GM12892 (cell line): ENCODE measurements at regions not wholly inside any gene's neighbourhood (a gene's known extent, or its start where the extent isn't known, plus 50 kb on each side); places are given as distances from the start of the nearest gene placed in this dataset.

Source experiments
- DNase-seq: peaks from one replicate; pipeline ENCODE4 v3.0.0; 2011; ENCODE audit not compliant: insufficient read length
- FAIRE-seq: peaks from 2 replicates; lab custom pipeline; 2011; peaks lifted over from hg19 to GRCh38; lab: Jason Lieb, UNC
- POLR2A ChIP-seq: IDR thresholded peaks from 2 replicates; pipeline ENCODE4 v1.6.1; 2011; ENCODE audit warnings: low read depth, low read length, control low read depth
- POLR2AphosphoS5 ChIP-seq: IDR thresholded peaks from 2 replicates; pipeline ENCODE4 v1.6.1; 2011; ENCODE audit warnings: low read depth, low read length, control low read depth
- TAF1 ChIP-seq: IDR thresholded peaks from 2 replicates; pipeline ENCODE4 v1.6.1; 2011; ENCODE audit warnings: low read depth, mild to moderate bottlenecking, control low read depth, low read length, borderline replicate concordance

DNA sequence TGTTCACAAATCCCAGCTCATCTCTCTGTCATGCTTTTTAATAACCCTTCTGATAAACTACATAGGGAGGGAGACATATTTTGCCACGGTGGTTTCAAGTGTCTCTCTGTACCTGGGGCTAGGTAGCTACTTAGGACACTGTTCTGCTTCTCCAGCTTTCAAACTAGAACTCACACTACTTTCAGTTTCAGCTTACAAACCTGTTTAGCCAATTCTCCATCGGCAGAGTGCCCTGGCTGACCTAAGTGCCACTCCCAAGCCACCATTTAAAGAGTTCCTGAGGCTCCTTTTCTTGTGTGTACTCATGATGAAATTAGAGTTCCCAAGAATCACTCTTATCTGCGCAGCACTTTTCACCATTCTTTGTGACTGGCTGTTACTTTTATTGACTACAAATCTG lies 899.2 kb downstream of the FAT4 start:
- DNase-seq: no peak
- no peak for FAIRE-seq
- TF ChIP-seq POLR2A (no peak), POLR2AphosphoS5 (no peak), TAF1 (no peak)

- no peak for DNase-seq
- no peak for TF ChIP-seq TAF1
- no peak for TF ChIP-seq POLR2AphosphoS5
- TF ChIP-seq POLR2A: no peak
- no peak for FAIRE-seq
These were observed 901.0 kb downstream of the FAT4 start for GRCh38 chr4:126215759-126216158.

DNA sequence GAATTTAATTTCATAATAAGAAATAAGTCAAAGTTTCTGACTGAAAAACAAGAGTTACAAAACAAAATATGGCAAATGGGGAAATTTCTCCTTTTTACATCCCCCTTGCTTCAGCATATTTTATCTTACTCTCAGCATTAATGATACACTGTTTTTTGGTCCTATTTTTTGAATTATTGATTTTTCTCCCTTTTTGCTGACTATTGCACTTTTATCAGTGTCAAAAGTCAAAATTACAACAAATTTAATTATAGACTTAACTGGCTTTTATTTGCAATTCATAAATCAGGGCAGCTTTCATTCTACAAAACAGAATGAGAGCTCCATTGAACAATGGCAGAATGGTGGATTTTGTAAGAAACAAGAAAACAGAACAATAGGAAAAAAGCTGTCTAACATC lies 901.9 kb downstream of the FAT4 start:
- no peak for TF ChIP-seq POLR2AphosphoS5
- no peak for TF ChIP-seq TAF1
- no peak for TF ChIP-seq POLR2A
- FAIRE-seq: no peak
- DNase-seq: no peak

DNA sequence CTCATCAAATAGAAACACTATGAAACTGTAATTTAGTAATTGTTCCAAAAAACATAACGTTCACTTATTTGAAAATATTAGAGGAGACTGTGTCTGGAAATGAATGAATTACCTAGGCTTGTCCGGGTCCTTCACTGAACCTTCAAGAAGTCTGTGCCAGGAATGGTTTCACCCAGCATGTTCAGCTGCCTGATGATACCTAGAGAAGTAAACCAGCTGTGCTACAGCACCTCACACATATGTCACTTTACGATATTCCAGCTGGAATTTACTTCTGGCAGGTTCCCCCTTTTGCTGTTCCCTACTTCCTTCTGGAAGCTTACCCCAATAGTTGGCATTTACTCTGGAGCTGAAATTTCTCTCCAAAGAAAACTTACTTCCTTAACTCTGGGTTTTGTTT lies 906.5 kb downstream of the FAT4 start:
- DNase-seq: no peak
- TF ChIP-seq POLR2A (no peak), POLR2AphosphoS5 (no peak), TAF1 (no peak)
- no peak for FAIRE-seq

GRCh38 chr4:126221717-126222340 lies 907.1 kb downstream of the FAT4 start:
- FAIRE-seq: no peak
- no peak for DNase-seq
- no peak for TF ChIP-seq POLR2AphosphoS5
- no peak for TF ChIP-seq POLR2A
- TF ChIP-seq TAF1: no peak

GRCh38 chr4:126223784-126224407 lies 909.1 kb downstream of the FAT4 start:
- FAIRE-seq (no peak), DNase-seq (no peak)
- no peak for TF ChIP-seq POLR2A
- TF ChIP-seq TAF1: no peak
- TF ChIP-seq POLR2AphosphoS5: no peak

- TF ChIP-seq POLR2A (no peak), TAF1 (no peak), POLR2AphosphoS5 (no peak)
- FAIRE-seq (no peak), DNase-seq (no peak)
These were observed 912.7 kb downstream of the FAT4 start for GRCh38 chr4:126227428-126227827.

DNA sequence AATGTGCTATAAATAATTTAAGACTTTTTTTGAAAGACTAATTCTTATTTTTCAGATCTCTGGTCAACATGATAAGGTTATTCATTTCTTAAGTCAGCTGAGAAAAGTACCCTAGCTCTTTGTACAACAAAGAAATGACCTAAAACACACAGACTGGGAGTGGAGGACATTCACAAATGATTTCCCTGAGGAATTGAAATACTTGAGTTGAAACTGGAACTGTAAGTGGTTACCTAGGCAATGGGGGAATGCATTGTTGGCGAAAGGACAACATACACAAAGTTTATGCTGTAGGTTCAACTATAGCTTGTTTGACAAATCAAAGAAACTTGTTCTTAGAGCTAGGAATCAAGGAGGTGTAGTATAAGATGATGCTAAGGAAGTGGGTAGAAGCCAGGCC lies 915.5 kb downstream of the FAT4 start:
- FAIRE-seq (no peak), DNase-seq (no peak)
- TF ChIP-seq POLR2AphosphoS5 (no peak), POLR2A (no peak), TAF1 (no peak)

- no peak for FAIRE-seq
- DNase-seq: no peak
- TF ChIP-seq POLR2A (no peak), POLR2AphosphoS5 (no peak), TAF1 (no peak)
These were observed 918.7 kb downstream of the FAT4 start for GRCh38 chr4:126233483-126233882.

DNA sequence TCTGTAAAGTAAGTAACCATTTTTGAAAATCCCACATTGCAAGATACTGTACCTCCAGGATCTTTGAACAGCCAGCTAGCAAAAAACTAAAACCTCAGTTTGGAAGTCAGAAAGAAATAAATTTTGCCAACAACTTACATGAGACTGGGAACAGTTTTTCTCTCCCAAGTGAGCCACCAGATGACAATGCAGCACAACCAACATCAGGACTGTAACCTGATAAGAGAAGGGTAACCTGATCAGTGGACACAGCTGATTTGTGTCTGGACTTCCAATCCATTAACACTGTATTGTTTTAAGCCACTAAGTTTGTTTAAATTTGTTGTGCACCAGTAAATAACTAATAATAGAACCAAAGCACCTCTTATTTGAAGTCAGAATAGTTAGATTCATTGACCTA lies 923.3 kb downstream of the FAT4 start:
- DNase-seq (no peak), FAIRE-seq (no peak)
- no peak for TF ChIP-seq POLR2AphosphoS5
- TF ChIP-seq POLR2A: no peak
- TF ChIP-seq TAF1: no peak

- FAIRE-seq (no peak), DNase-seq (no peak)
- TF ChIP-seq POLR2A (no peak), TAF1 (no peak), POLR2AphosphoS5 (no peak)
These were observed 926.9 kb downstream of the FAT4 start for GRCh38 chr4:126241634-126242033.
